Body of pancreas (tissue), 4 donors: ENCODE measurements at regions not wholly inside any gene's neighbourhood (a gene's known extent, or its start where the extent isn't known, plus 50 kb on each side); places are given as distances from the start of the nearest gene placed in this dataset.

Experiments used
- ATAC-seq: fragments of 150-250 bp; one replicate; pipeline ENCODE4 v1.9.1; 2016
- DNase-seq, 4 donors: peaks; one replicate each; pipeline ENCODE4 v3.0.0-alpha.2; 2019
- H3K27ac ChIP-seq, 4 donors: fragments of 200-600 bp; sonication (generic); 1 replicate in 3 of 4; 2 replicates in 1 of 4; pipeline versions ENCODE4 v1.5.1 to v1.6.1; 2016 to 2019; ENCODE audit warnings: mild to moderate bottlenecking in 1 of 4, mixed read lengths in 1 of 4, moderate library complexity in 1 of 4
- H3K27me3 ChIP-seq, 2 donors: fragments of 200-600 bp; sonication (generic); one replicate each; pipeline ENCODE4 v1.6.0; 2016; ENCODE audit warnings: mild to moderate bottlenecking in 1 of 2
- H3K36me3 ChIP-seq, 2 donors: fragments of 200-600 bp; sonication (generic); replicated peaks in 1 of 2; 2 replicates each; pipeline ENCODE4 v1.5.1; 2016; ENCODE audit warnings: low read depth in 2 of 2; ENCODE audit not compliant: insufficient read depth in 1 of 2
- H3K4me1 ChIP-seq: fragments of 200-600 bp; sonication (generic); one replicate; pipeline ENCODE4 v1.6.0; 2016
- H3K4me3 ChIP-seq, 2 donors: fragments of 200-600 bp; sonication (generic); 1 replicate in 1 of 2; 2 replicates in 1 of 2; pipeline ENCODE4 v1.5.1; 2016 to 2019
- H3K9me3 ChIP-seq, 3 donors: fragments of 200-600 bp; sonication (generic); 1 replicate in 2 of 3; 2 replicates in 1 of 3; pipeline ENCODE4 v1.5.1; 2016
- CTCF ChIP-seq, 7 experiments: fragments of 450-650 bp in 4 of 7; fragments of 200-600 bp in 3 of 7; sonication (generic) in 3 of 7; IDR thresholded peaks; one replicate each; pipeline ENCODE4 v1.5.1; 2016 to 2019; ENCODE audit warnings: antibody characterized with exemption in 7 of 7
- POLR2A ChIP-seq, 3 donors: fragments of 450-650 bp; IDR thresholded peaks; one replicate each; pipeline ENCODE4 v1.6.1; 2016; ENCODE audit warnings: antibody characterized with exemption in 3 of 3, mild to moderate bottlenecking in 2 of 3
- WGBS, 2 donors: methylation state at CpG; one replicate each; pipeline ENCODE4 v1.1.5; 2017; 5-methylcytosine and 5-hydroxymethylcytosine counted together
- intact Hi-C: fragments of 100-400 bp; cut with DNase I; formaldehyde crosslinking; loops from one replicate; pipeline ENCODE4 v1.15.1; 2023

DNA sequence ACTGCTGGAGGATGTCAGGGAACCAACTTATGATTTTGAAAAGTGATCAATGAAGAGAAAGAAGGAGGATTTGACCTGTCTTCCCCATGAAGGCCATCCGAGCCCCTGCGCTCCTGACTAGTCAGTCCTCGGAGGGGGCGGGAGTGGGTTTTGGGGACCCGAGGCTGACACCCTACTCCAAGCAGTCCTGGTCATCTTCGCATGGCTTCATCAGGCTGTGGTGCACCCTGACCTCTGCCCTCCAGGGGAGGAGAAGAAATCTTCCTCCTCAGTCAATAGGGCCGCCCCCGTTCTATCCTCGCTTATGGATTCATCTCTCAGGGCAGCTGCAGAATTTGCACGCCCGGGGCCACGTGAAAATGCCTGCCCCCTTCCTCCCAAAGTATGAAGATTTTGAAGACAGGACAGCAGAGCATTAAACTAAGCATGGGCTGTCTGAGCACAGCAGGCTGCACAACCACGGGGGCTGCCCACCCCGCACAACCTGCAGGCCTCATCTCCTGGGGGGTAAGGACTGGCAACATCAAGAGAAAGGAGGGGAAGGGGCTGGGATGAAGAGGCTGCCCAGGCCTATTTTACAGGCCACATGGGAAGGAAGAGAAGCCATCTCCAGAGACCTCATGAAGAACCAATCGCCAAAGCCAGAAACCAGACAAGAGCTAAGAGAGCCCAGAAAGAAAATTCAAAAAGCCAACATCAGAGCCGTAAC, 138.1 kb upstream of the PHACTR3 start:
- DNase-seq (no peak), ATAC-seq (no peak)
- no peak overlapping the region for H3K27ac ChIP-seq
- H3K36me3 ChIP-seq: no peaks in the 10 kb centered on the region
- no peaks in the 10 kb centered on the region for H3K4me1 ChIP-seq
- H3K4me3 ChIP-seq: no peak overlapping the region
- no peaks in the 10 kb centered on the region for H3K9me3 ChIP-seq
- intact Hi-C loops: no loop called here
- WGBS, 2 donors: 81 to 83% methylated on average over 16 of the region's 16 CpGs
- no peak for TF ChIP-seq POLR2A (IDR thresholded peaks at IDR 0.05)
- TF ChIP-seq CTCF (IDR thresholded peaks at IDR 0.05): no peak
- no peaks in the 10 kb centered on the region for H3K27me3 ChIP-seq

GRCh38 chr20:59468831-59469230, 135.5 kb upstream of the PHACTR3 start:
- no peak overlapping the region for H3K4me3 ChIP-seq
- intact Hi-C loops: no loop called here
- no peaks in the 10 kb centered on the region for H3K4me1 ChIP-seq
- H3K27me3 ChIP-seq: no peaks in the 10 kb centered on the region
- WGBS, 2 donors: 66 to 70% methylated on average over 3 to 5 of the region's 5 CpGs
- TF ChIP-seq CTCF (IDR thresholded peaks at IDR 0.05) (no peak), POLR2A (IDR thresholded peaks at IDR 0.05) (no peak)
- no peaks in the 10 kb centered on the region for H3K36me3 ChIP-seq
- H3K9me3 ChIP-seq: no peaks in the 10 kb centered on the region
- no peak for ATAC-seq
- H3K27ac ChIP-seq: no peak overlapping the region
- no peak for DNase-seq

GRCh38 chr20:59469267-59470252, 134.8 kb upstream of the PHACTR3 start:
- intact Hi-C loops: no loop called here
- Histone ChIP-seq H3K36me3 (no peaks in the 10 kb centered on the region), H3K27ac (no peak overlapping the region), H3K27me3 (no peaks in the 10 kb centered on the region), H3K9me3 (no peaks in the 10 kb centered on the region), H3K4me3 (no peak overlapping the region), H3K4me1 (no peaks in the 10 kb centered on the region)
- ATAC-seq: no peak
- TF ChIP-seq POLR2A (IDR thresholded peaks at IDR 0.05) (no peak), CTCF (IDR thresholded peaks at IDR 0.05) (no peak)
- no peak for DNase-seq
- WGBS, 2 donors: 54 to 57% methylated on average over 25 to 33 of the region's 34 CpGs

DNA sequence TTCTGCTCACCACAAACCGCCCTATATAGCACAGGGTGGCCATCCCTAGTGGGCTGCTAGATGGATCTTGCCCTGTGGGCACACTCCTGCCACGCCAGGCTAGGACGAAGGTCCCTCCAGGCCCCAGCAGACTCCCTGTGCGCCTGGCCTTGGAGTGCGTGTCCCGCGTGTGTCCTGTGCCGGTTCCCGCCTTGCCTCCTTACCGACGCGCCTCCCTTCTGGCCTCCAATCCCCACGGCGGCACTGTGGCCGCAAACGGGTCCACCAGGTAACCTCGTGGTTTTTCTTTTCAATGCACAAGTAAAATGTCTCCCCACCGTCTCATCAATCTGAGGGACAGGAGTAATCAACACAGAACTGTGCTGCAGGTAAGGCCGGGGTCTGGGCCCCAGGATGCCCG, 133.8 kb upstream of the PHACTR3 start:
- no peaks in the 10 kb centered on the region for H3K36me3 ChIP-seq
- H3K9me3 ChIP-seq: no peaks in the 10 kb centered on the region
- H3K4me3 ChIP-seq: no peak overlapping the region
- H3K27ac ChIP-seq: no peak overlapping the region
- ATAC-seq (no peak), DNase-seq (no peak)
- intact Hi-C loops: no loop called here
- H3K27me3 ChIP-seq: no peaks in the 10 kb centered on the region
- 84 to 85% methylated on average over 7 to 20 of the region's 20 CpGs for WGBS, 2 donors
- no peaks in the 10 kb centered on the region for H3K4me1 ChIP-seq
- TF ChIP-seq CTCF (IDR thresholded peaks at IDR 0.05) (no peak), POLR2A (IDR thresholded peaks at IDR 0.05) (no peak)
